Fibroblast of villous mesenchyme (primary cell): ENCODE measurements at regions not wholly inside any gene's neighbourhood (a gene's known extent, or its start where the extent isn't known, plus 50 kb on each side); places are given as distances from the start of the nearest gene placed in this dataset.

ENCODE experiments used
- DNase-seq: peaks from one replicate; pipeline ENCODE4 v3.0.0-alpha.2; 2010; ENCODE audit warnings: low read depth
- H3K4me3 ChIP-seq: 2 replicates; pipeline ENCODE4 v1.5.1; 2011; ENCODE audit warnings: low read depth, mild to moderate bottlenecking, low read length
- TF ChIP-seq, protein P1 (sequence below): IDR thresholded peaks from 2 replicates; pipeline ENCODE4 v1.5.1; 2012; ENCODE audit warnings: low read depth, mild to moderate bottlenecking, low read length; ENCODE audit not compliant: insufficient read depth

GRCh38 chr2:82143343-82143742, 1838.8 kb upstream of the LRRTM1 start:
- TF ChIP-seq, protein P1, sequence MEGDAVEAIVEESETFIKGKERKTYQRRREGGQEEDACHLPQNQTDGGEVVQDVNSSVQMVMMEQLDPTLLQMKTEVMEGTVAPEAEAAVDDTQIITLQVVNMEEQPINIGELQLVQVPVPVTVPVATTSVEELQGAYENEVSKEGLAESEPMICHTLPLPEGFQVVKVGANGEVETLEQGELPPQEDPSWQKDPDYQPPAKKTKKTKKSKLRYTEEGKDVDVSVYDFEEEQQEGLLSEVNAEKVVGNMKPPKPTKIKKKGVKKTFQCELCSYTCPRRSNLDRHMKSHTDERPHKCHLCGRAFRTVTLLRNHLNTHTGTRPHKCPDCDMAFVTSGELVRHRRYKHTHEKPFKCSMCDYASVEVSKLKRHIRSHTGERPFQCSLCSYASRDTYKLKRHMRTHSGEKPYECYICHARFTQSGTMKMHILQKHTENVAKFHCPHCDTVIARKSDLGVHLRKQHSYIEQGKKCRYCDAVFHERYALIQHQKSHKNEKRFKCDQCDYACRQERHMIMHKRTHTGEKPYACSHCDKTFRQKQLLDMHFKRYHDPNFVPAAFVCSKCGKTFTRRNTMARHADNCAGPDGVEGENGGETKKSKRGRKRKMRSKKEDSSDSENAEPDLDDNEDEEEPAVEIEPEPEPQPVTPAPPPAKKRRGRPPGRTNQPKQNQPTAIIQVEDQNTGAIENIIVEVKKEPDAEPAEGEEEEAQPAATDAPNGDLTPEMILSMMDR: no peak
- H3K4me3 ChIP-seq: no peak overlapping the region
- no peak for DNase-seq

DNA sequence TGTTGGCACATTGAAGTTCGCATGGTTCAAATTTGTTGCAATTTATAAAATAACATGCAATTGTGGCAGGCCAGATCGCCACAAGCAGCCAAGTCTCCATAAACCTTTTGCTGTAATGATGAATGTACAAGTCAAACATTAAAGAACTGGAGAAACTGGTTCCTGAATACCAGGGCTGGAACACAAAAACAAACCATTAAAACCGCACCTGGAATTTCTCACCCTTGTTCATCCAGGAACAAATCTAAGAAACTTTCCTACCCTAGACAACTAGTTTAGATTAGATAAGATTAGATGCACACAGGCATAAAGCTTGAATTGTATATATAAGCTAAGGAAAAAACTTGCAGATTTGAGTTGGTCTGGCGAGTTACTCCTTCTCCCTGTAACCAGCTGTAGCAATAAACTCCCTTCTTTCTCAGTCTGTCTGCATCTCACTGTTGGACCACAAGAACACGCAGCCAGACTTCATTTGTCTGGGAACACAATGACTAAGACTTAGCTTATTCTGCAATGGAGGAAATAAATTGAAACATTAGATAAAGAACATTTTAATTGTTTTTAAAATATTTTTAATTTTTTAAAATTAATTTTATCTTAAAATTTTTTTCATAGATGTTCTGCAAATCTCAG, 1835.5 kb upstream of the LRRTM1 start:
- H3K4me3 ChIP-seq: no peak overlapping the region
- DNase-seq: no peak
- TF ChIP-seq, protein P1: no peak

DNA sequence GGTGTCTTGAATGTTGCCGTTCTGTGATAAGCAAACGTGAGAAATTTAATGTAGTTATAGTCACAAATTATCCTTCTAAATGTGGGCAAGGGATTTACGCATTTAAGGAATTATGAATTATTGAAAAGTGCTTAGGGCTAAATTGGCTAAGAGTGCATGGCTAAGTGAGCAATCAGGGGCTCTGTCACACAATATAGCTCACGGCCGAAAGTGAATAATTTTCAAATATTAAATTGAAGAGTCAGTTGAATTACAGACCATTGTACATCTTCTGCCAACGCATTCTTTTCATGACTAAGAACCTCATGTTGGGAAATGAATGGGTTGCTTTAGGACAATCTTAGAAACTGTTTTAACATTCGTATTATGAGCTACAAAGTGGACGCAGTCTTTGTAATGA, 1832.9 kb upstream of the LRRTM1 start:
- no peak overlapping the region for H3K4me3 ChIP-seq
- no peak for DNase-seq
- TF ChIP-seq, protein P1: no peak

GRCh38 chr2:82128051-82128450, 1823.5 kb upstream of the LRRTM1 start:
- no peak overlapping the region for H3K4me3 ChIP-seq
- DNase-seq: no peak
- TF ChIP-seq, protein P1: no peak

GRCh38 chr2:82124629-82125028, 1820.1 kb upstream of the LRRTM1 start:
- DNase-seq: no peak

GRCh38 chr2:82120654-82121053, 1816.1 kb upstream of the LRRTM1 start:
- TF ChIP-seq, protein P1: no peak
- no peak overlapping the region for H3K4me3 ChIP-seq
- DNase-seq: no peak

More at GRCh38 chr2:82124629-82125028, 1820.1 kb upstream of the LRRTM1 start:
- no peak overlapping the region for H3K4me3 ChIP-seq
- TF ChIP-seq, protein P1: no peak

GRCh38 chr2:82120115-82120514, 1815.6 kb upstream of the LRRTM1 start:
- DNase-seq: no peak
- TF ChIP-seq, protein P1: no peak

More at GRCh38 chr2:82120115-82120514, 1815.6 kb upstream of the LRRTM1 start:
- H3K4me3 ChIP-seq: no peak overlapping the region
